HCT116 (cell line): ENCODE measurements at regions not wholly inside any gene's neighbourhood (a gene's known extent, or its start where the extent isn't known, plus 50 kb on each side); places are given as distances from the start of the nearest gene placed in this dataset.

Experiments
- ATAC-seq: fragments of 200-7000 bp; cut with Tn5 transposase; 2 replicates; pipeline ENCODE4 v1.9.1; 2020; ENCODE audit warnings: mild to moderate bottlenecking, moderate library complexity
- BruUV-seq: library from RNA; stranded (reverse); fragments of 400-500 nt; replicated peaks from 2 replicates; lab custom pipeline; 2021; lab: Mats Ljungman, UMichigan
- CTCF ChIA-PET: fragments of 300-600 bp; sonication (Branson Sonifier 250); formaldehyde crosslinking; loops from one replicate; lab custom pipeline; 2021; ENCODE audit warnings: antibody characterized with exemption; lab: Charles Lee
- POLR2A ChIA-PET: fragments of 300-600, 350-600 bp; sonication (Branson Sonifier 250); formaldehyde crosslinking; loops from one replicate; lab custom pipeline; 2021; ENCODE audit warnings: antibody characterized with exemption; lab: Charles Lee
- RAD21 ChIA-PET, 2 experiments: fragments of 300-600 bp; sonication (Branson Sonifier 250); formaldehyde crosslinking; loops; one replicate each; lab custom pipeline; 2023; ENCODE audit warnings: low total read pairs in 2 of 2; ENCODE audit not compliant: uncharacterized antibody in 2 of 2, unreplicated experiment in 2 of 2, low non-redundant PET in 1 of 2; lab: Charles Lee
- DNase-seq: peaks from one replicate; pipeline ENCODE4 v3.0.0-alpha.2; 2010; ENCODE audit warnings: low read depth, low spot score
- H2AFZ ChIP-seq: fragments of 200-600 bp; shearing (Covaris generic), sonication (generic); 2 replicates; pipeline ENCODE4 v1.6.1; 2017; ENCODE audit warnings: low read depth, mixed run types, mixed read lengths, antibody characterized with exemption, low read length; ENCODE audit not compliant: poor library complexity, severe bottlenecking
- H3K27ac ChIP-seq: 2 replicates; pipeline ENCODE4 v1.5.1; 2012; ENCODE audit warnings: low read depth, low read length
- H3K27me3 ChIP-seq: fragments of 200-600 bp; sonication (generic); 2 replicates; pipeline ENCODE4 v1.6.1; 2016; ENCODE audit warnings: mixed run types, low read length, mixed read lengths; ENCODE audit not compliant: insufficient read depth
- H3K36me3 ChIP-seq, 2 experiments: fragments of 200-500 bp in 1 of 2; fragments of 200-600 bp in 1 of 2; sonication (Bioruptor generic) in 1 of 2; sonication (generic) in 1 of 2; 2 replicates each; pipeline versions ENCODE4 v1.5.1 to v1.6.1; 2014 to 2016; ENCODE audit warnings: low read length in 2 of 2, inconsistent platforms in 1 of 2, mixed read lengths in 1 of 2, mixed run types in 1 of 2; ENCODE audit not compliant: insufficient read depth in 2 of 2, control insufficient read depth in 1 of 2
- H3K4me1 ChIP-seq, 2 experiments: fragments of 200-600 bp in 1 of 2; sonication (generic) in 1 of 2; 2 replicates each; pipeline versions ENCODE4 v1.5.1 to v1.6.1; 2012 to 2017; ENCODE audit warnings: low read length in 2 of 2, inconsistent platforms in 1 of 2, mild to moderate bottlenecking in 1 of 2, mixed read lengths in 1 of 2, mixed run types in 1 of 2, moderate library complexity in 1 of 2; ENCODE audit not compliant: insufficient read depth in 2 of 2, control insufficient read depth in 1 of 2
- H3K4me2 ChIP-seq: fragments of 200-600 bp; sonication (generic); 2 replicates; pipeline ENCODE4 v1.6.1; 2017; ENCODE audit warnings: mixed run types, low read length, mixed read lengths
- H3K4me3 ChIP-seq, 2 experiments: fragments of 200-600 bp in 1 of 2; sonication (generic) in 1 of 2; replicated peaks in 1 of 2; 2 replicates each; pipeline ENCODE4 v1.5.1; 2011 to 2016; ENCODE audit warnings: low read length in 2 of 2, control low read depth in 1 of 2, low read depth in 1 of 2, mild to moderate bottlenecking in 1 of 2, mixed read lengths in 1 of 2, mixed run types in 1 of 2
- H3K79me2 ChIP-seq: fragments of 200-600 bp; sonication (generic); 2 replicates; pipeline ENCODE4 v1.6.1; 2017; ENCODE audit warnings: mild to moderate bottlenecking, mixed run types, low read length, moderate library complexity, mixed read lengths; ENCODE audit not compliant: insufficient read depth
- H3K9ac ChIP-seq: fragments of 200-600 bp; sonication (generic); 2 replicates; pipeline ENCODE4 v1.6.1; 2016; ENCODE audit warnings: low read length, mixed read lengths
- H3K9me2 ChIP-seq: fragments of 200-600 bp; sonication (generic), shearing (Covaris generic); 2 replicates; pipeline ENCODE4 v1.6.1; 2017; ENCODE audit warnings: mixed run types, mild to moderate bottlenecking, moderate library complexity; ENCODE audit not compliant: insufficient read depth
- H3K9me3 ChIP-seq, 2 experiments: fragments of 200-500 bp in 1 of 2; fragments of 200-600 bp in 1 of 2; sonication (Bioruptor generic) in 1 of 2; sonication (generic) in 1 of 2; 2 replicates each; pipeline ENCODE4 v1.6.1; 2014 to 2017; ENCODE audit warnings: low read length in 2 of 2, mixed read lengths in 2 of 2, inconsistent platforms in 1 of 2, low read depth in 1 of 2, mild to moderate bottlenecking in 1 of 2, mixed run types in 1 of 2, moderate library complexity in 1 of 2; ENCODE audit not compliant: control insufficient read depth in 1 of 2, insufficient read depth in 1 of 2
- H4K20me1 ChIP-seq: fragments of 200-600 bp; sonication (generic), shearing (Covaris generic); 2 replicates; pipeline ENCODE4 v1.6.1; 2017; ENCODE audit warnings: mixed run types, mild to moderate bottlenecking, moderate library complexity; ENCODE audit not compliant: insufficient read depth
- ATF3 ChIP-seq: IDR thresholded peaks from 2 replicates; pipeline ENCODE4 v1.6.1; 2012
- CBX3 ChIP-seq: IDR thresholded peaks from 2 replicates; pipeline ENCODE4 v1.6.1; 2012; ENCODE audit warnings: low read depth
- EGR1 ChIP-seq: IDR thresholded peaks from 2 replicates; pipeline ENCODE4 v1.6.1; 2012; ENCODE audit warnings: low read depth
- EZH2 ChIP-seq: fragments of 200-600 bp; sonication (generic); IDR thresholded peaks from 2 replicates; pipeline ENCODE4 v1.6.1; 2017; ENCODE audit warnings: antibody characterized with exemption, mixed run types
- EZH2phosphoT487 ChIP-seq: fragments of 200-600 bp; IDR thresholded peaks from 2 replicates; pipeline ENCODE4 v1.6.1; 2018; ENCODE audit warnings: antibody characterized with exemption, borderline replicate concordance
- POLR2A ChIP-seq: IDR thresholded peaks from 2 replicates; pipeline ENCODE4 v1.7.0; 2011; ENCODE audit warnings: borderline replicate concordance; ENCODE audit not compliant: insufficient read depth, insufficient read length; ENCODE audit errors: extremely low read depth
- POLR2AphosphoS5 ChIP-seq: IDR thresholded peaks from 2 replicates; pipeline ENCODE4 v1.6.1; 2011; ENCODE audit warnings: mild to moderate bottlenecking, low read depth, low read length, moderate library complexity
- RAD21 ChIP-seq: IDR thresholded peaks from 2 replicates; pipeline ENCODE4 v1.6.1; 2012; ENCODE audit warnings: low read depth, mild to moderate bottlenecking
- REST ChIP-seq: IDR thresholded peaks from 2 replicates; pipeline ENCODE4 v1.6.1; 2012; ENCODE audit warnings: low read depth
- SIN3A ChIP-seq: IDR thresholded peaks from 2 replicates; pipeline ENCODE4 v1.6.1; 2012; ENCODE audit warnings: low read depth
- SP1 ChIP-seq: IDR thresholded peaks from 2 replicates; pipeline ENCODE4 v1.6.1; 2012; ENCODE audit warnings: low read depth
- SRF ChIP-seq: IDR thresholded peaks from 2 replicates; pipeline ENCODE4 v1.6.1; 2012; ENCODE audit warnings: low read depth
- TCF7L2 ChIP-seq: IDR thresholded peaks from 2 replicates; pipeline ENCODE4 v1.7.0; 2011; ENCODE audit warnings: borderline replicate concordance, inconsistent platforms; ENCODE audit not compliant: insufficient read depth, insufficient read length; ENCODE audit errors: extremely low read depth
- YY1 ChIP-seq: IDR thresholded peaks from 2 replicates; pipeline ENCODE4 v1.6.1; 2011; ENCODE audit warnings: low read length, low read depth, moderate library complexity, mild to moderate bottlenecking; ENCODE audit not compliant: insufficient replicate concordance; ENCODE audit errors: extremely low read depth
- ZNF274 ChIP-seq: fragments of 200-500 bp; sonication (Bioruptor generic); IDR thresholded peaks from 2 replicates; pipeline ENCODE4 v1.6.1; 2014; ENCODE audit warnings: mild to moderate bottlenecking, low read depth, low read length, inconsistent platforms
- intact Hi-C: fragments of 100-400 bp; cut with micrococcal nuclease; formaldehyde crosslinking; loops from 2 replicates; pipeline ENCODE4 v1.10.0; 2022
- TF ChIP-seq, protein P1 (sequence below), 3 experiments: fragments of 200-600 bp in 1 of 3; sonication (generic) in 1 of 3; IDR thresholded peaks in 2 of 3; conservative IDR thresholded peaks in 1 of 3; 2 replicates each; pipeline ENCODE4 v1.5.1; 2012 to 2017; ENCODE audit warnings: low read depth in 2 of 3, low read length in 2 of 3, antibody characterized with exemption in 1 of 3, borderline replicate concordance in 1 of 3, control low read depth in 1 of 3, mild to moderate bottlenecking in 1 of 3, mixed read lengths in 1 of 3, mixed run types in 1 of 3, moderate library complexity in 1 of 3; ENCODE audit not compliant: insufficient read depth in 1 of 3

GRCh38 chrX:113586281-113586898 lies 745.8 kb upstream of the AMOT start:
- POLR2A ChIA-PET = no interaction called here
- BruUV-seq = no TSS peak
- Histone ChIP-seq H3K36me3 (no peaks in the 10 kb centered on the region), H3K27me3 (no peaks in the 10 kb centered on the region), H2AFZ (no peak overlapping the region), H3K4me3 (no peak overlapping the region), H3K4me2 (no peak overlapping the region), H3K9me3 (no peaks in the 10 kb centered on the region), H3K9me2 (no peaks in the 10 kb centered on the region), H3K4me1 (no peaks in the 10 kb centered on the region), H4K20me1 (no peaks in the 10 kb centered on the region), H3K9ac (no peak overlapping the region), H3K79me2 (no peaks in the 10 kb centered on the region), H3K27ac (no peak overlapping the region)
- CTCF ChIA-PET = no interaction called here
- RAD21 ChIA-PET = no interaction called here
- intact Hi-C loops = no loop called here
- no peak for DNase-seq
- ATAC-seq = no peak
- TF ChIP-seq SIN3A (no peak), ATF3 (no peak), RAD21 (no peak), SRF (no peak), EGR1 (no peak), EZH2 (no peak)

- Histone ChIP-seq H2AFZ (no peak overlapping the region), H3K4me1 (no peaks in the 10 kb centered on the region), H3K4me3 (no peak overlapping the region), H4K20me1 (no peaks in the 10 kb centered on the region), H3K9me3 (no peaks in the 10 kb centered on the region), H3K9me2 (no peaks in the 10 kb centered on the region), H3K9ac (no peak overlapping the region), H3K4me2 (no peak overlapping the region), H3K27me3 (no peaks in the 10 kb centered on the region), H3K36me3 (no peaks in the 10 kb centered on the region), H3K27ac (no peak overlapping the region), H3K79me2 (no peaks in the 10 kb centered on the region)
- ATAC-seq (no peak), DNase-seq (no peak)
- BruUV-seq = no TSS peak
- POLR2A ChIA-PET = no interaction called here
- RAD21 ChIA-PET = no interaction called here
- intact Hi-C loops = no loop called here
- CTCF ChIA-PET = no interaction called here
- no peak for TF ChIP-seq CBX3
- no peak for TF ChIP-seq SRF
- no peak for TF ChIP-seq RAD21
- TF ChIP-seq TCF7L2 = no peak
- TF ChIP-seq EZH2phosphoT487 = no peak
- TF ChIP-seq SIN3A = no peak
- no peak for TF ChIP-seq POLR2AphosphoS5
- TF ChIP-seq ZNF274 = no peak
- TF ChIP-seq, protein P1, sequence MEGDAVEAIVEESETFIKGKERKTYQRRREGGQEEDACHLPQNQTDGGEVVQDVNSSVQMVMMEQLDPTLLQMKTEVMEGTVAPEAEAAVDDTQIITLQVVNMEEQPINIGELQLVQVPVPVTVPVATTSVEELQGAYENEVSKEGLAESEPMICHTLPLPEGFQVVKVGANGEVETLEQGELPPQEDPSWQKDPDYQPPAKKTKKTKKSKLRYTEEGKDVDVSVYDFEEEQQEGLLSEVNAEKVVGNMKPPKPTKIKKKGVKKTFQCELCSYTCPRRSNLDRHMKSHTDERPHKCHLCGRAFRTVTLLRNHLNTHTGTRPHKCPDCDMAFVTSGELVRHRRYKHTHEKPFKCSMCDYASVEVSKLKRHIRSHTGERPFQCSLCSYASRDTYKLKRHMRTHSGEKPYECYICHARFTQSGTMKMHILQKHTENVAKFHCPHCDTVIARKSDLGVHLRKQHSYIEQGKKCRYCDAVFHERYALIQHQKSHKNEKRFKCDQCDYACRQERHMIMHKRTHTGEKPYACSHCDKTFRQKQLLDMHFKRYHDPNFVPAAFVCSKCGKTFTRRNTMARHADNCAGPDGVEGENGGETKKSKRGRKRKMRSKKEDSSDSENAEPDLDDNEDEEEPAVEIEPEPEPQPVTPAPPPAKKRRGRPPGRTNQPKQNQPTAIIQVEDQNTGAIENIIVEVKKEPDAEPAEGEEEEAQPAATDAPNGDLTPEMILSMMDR (IDR thresholded peaks at IDR 0.05 in 2 of 3, conservative IDR thresholded peaks at IDR 0.05 in 1 of 3; ENCODE audit: borderline replicate concordance in 1 of 3, insufficient read depth in 1 of 3, low read depth in 2 of 3, low read length in 2 of 3) = no peak
- no peak for TF ChIP-seq EGR1
- no peak for TF ChIP-seq REST
- no peak for TF ChIP-seq SP1
- no peak for TF ChIP-seq YY1
- no peak for TF ChIP-seq POLR2A
Observed at GRCh38 chrX:113580486-113580885, 739.9 kb upstream of the AMOT start.
